Small intestine (tissue), 7 donors: ENCODE measurements at regions not wholly inside any gene's neighbourhood (a gene's known extent, or its start where the extent isn't known, plus 50 kb on each side); places are given as distances from the start of the nearest gene placed in this dataset.

Experiments
- DNase-seq, 2 donors: peaks; one replicate each; pipeline versions ENCODE4 v3.0.0 to v3.0.0-alpha.2; 2013
- FAIRE-seq: peaks from 2 replicates; lab custom pipeline; 2012; peaks lifted over from hg19 to GRCh38; lab: Jason Lieb, UNC
- H3K27ac ChIP-seq, 3 donors: one replicate each; pipeline ENCODE4 v1.5.1; 2013; ENCODE audit warnings: low read length in 2 of 3, mild to moderate bottlenecking in 2 of 3, control low read depth in 1 of 3, inconsistent platforms in 1 of 3, low read depth in 1 of 3, moderate library complexity in 1 of 3
- H3K27me3 ChIP-seq, 3 donors: one replicate each; pipeline ENCODE4 v1.6.1; 2013; ENCODE audit warnings: low read length in 3 of 3, inconsistent platforms in 1 of 3; ENCODE audit not compliant: control insufficient read depth in 3 of 3, insufficient read depth in 3 of 3
- H3K36me3 ChIP-seq, 3 donors: one replicate each; pipeline ENCODE4 v1.6.1; 2013; ENCODE audit warnings: low read length in 3 of 3, inconsistent platforms in 1 of 3, low read depth in 1 of 3, mild to moderate bottlenecking in 1 of 3, moderate library complexity in 1 of 3; ENCODE audit not compliant: control insufficient read depth in 3 of 3, insufficient read depth in 2 of 3
- H3K4me1 ChIP-seq, 3 donors: one replicate each; pipeline ENCODE4 v1.6.1; 2013; ENCODE audit warnings: low read length in 2 of 3, inconsistent platforms in 1 of 3, low read depth in 1 of 3, mild to moderate bottlenecking in 1 of 3, moderate library complexity in 1 of 3; ENCODE audit not compliant: control insufficient read depth in 3 of 3, insufficient read depth in 2 of 3
- H3K4me3 ChIP-seq, 3 donors: one replicate each; pipeline ENCODE4 v1.5.1; 2013; ENCODE audit warnings: low read length in 3 of 3, control low read depth in 1 of 3, inconsistent platforms in 1 of 3, low read depth in 1 of 3, mild to moderate bottlenecking in 1 of 3, moderate library complexity in 1 of 3
- H3K9me3 ChIP-seq, 2 donors: one replicate each; pipeline ENCODE4 v1.6.1; 2013; ENCODE audit warnings: low read depth in 1 of 2, low read length in 1 of 2; ENCODE audit not compliant: control insufficient read depth in 2 of 2, insufficient read depth in 1 of 2
- WGBS, 3 donors: extraction: QIAGEN DNeasy Blood & Tissue Kit; methylation state at CpG; one replicate each; pipeline ENCODE4 v1.1.7; 2013; 5-methylcytosine and 5-hydroxymethylcytosine counted together
- donor health status: healthy with polysubstance abuse.
- donor health status: control.
- donor health status: control.
- donor health status: Bipolar disorder and iron deficiency.
- donor health status: healthy.

DNA sequence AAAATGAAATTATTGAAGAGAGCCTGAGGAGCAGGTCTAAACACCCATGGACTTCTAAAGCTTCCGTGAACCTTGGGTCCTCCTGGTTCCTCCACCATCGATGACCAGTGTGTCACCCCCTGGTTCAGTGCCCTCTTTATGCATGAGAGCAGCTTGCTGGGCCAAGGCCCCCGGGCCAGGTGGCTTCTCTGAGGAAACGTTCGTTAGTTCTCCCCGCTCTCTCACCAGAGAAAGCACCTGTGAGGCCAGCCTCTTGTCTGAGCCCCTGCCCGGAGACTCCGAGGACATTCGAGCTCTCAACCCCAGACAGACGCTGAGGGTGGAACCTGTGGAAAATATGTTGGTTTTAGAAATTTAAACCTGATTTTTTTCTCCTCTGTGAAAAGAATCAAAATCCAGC, 92.4 kb downstream of the GLI2 start:
- WGBS, 3 donors: 85 to 87% (median 87%) methylated on average over 10 of the region's 10 CpGs
- FAIRE-seq (no peak), DNase-seq (no peak)
- Histone ChIP-seq H3K27me3 (no peaks in the 10 kb centered on the region), H3K36me3 (no peaks in the 10 kb centered on the region), H3K4me3 (no peak overlapping the region), H3K4me1 (peaks cover 0 to 5% (median 0%) of the 10 kb centered on the region in 3 donors), H3K9me3 (no peaks in the 10 kb centered on the region), H3K27ac (no peak overlapping the region)

DNA sequence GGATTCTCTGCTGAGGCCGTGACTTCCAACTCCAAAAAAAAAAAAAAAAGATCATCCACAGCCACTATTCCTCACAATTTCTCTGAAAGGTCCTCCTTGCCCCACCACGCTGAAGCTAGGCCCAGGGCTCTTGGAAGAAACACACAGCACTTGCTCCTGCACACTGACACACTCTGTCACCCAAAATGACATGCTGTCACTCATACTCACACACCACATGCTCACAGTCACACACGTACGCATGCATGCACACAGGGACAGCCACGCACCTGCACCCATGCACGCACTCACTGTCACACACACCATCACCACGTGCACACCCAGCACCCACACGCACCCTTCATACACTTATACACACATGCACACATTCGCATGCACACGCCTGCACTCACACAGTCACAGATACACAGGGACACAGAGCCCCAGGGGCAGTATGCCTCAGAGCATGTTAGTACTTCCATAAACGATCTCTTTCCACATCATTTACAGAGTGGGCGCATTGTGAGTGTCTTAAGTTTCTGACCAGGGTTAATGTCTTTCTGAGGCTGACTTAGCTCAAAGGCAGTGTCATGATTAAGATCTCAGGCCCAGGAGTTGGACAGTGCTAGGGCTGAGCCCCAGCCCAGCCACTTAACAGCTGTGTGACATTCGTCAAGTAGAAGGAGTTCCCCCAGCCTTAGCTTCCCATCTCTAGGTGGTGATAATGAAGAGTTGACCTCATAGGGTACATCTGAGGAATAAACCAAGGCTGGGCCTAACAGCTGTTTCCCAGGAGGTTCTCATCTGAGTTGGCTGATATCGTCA, 93.4 kb downstream of the GLI2 start:
- DNase-seq (no peak), FAIRE-seq (no peak)
- Histone ChIP-seq H3K36me3 (no peaks in the 10 kb centered on the region), H3K4me3 (no peak overlapping the region), H3K9me3 (no peaks in the 10 kb centered on the region), H3K4me1 (peaks cover 0 to 5% (median 0%) of the 10 kb centered on the region in 3 donors), H3K27me3 (no peaks in the 10 kb centered on the region), H3K27ac (no peak overlapping the region)
- 87 to 88% (median 87%) methylated on average over 14 of the region's 14 CpGs for WGBS, 3 donors

DNA sequence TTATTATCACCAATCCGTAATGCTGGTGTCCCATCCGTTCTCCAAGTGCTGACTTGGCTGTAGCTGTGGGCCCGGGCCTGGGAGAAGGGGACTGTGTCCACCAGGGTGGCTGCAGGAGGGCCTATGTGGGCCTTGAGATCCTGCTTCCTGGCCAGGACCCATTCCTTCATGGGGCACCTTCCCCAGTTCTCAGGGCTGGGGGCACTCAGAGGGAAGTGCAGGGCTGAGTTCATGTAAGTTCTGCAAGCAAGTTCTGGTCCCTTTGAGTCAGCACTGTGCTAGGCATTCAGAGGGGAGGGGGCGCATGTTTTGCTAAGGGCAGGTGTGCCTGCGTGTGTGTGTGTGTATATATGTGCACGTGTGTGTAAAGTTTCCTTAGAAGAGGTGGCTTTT, 94.0 kb downstream of the GLI2 start:
- 81 to 84% (median 82%) methylated on average over 6 of the region's 6 CpGs for WGBS, 3 donors
- DNase-seq (no peak), FAIRE-seq (no peak)
- H3K27ac ChIP-seq: no peak overlapping the region
- H3K36me3 ChIP-seq: no peaks in the 10 kb centered on the region
- no peak overlapping the region for H3K4me3 ChIP-seq
- H3K4me1 ChIP-seq: peaks cover 0 to 5% (median 0%) of the 10 kb centered on the region in 3 donors
- H3K9me3 ChIP-seq: no peaks in the 10 kb centered on the region
- no peaks in the 10 kb centered on the region for H3K27me3 ChIP-seq

DNA sequence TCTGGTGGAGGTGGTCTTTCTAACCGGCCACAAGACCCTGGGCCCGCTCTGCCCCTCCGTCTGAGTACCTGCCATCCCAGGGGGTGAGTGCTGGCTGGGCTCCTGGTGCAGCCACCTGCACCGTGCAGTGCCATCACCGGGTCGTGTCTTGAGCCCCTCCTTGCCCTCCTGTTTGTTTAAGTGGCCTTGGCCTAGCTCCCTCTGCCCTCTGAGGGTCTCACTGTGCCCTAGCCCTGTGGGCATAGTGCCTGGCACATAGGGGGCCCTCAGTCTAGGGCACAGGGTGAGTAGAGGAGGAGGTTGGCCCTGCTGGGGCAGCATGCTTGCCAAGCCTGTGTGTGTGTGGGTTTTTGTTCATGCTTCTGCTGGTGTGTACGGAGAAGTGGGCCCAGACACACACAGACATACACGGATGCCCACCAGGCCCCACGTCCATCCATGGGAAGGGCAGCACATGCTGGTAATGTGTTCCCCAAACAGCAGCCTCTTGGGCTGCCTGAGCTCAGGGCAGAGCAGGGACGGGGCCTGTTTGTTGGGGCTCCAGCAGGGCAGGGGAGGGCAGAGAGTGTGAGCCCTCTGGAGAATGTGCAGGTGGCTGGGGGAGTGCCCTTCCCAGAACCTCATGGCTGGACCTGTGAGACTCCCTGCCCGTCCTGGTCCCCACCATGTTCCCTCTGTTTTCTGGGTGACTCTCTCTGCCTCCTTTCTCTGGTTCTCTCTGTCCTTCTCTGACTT, 94.6 kb downstream of the GLI2 start:
- no peak for FAIRE-seq
- 74 to 87% (median 78%) methylated on average over 10 to 11 of the region's 11 CpGs for WGBS, 3 donors
- DNase-seq: no peak
- Histone ChIP-seq H3K4me1 (peaks cover 0 to 5% (median 0%) of the 10 kb centered on the region in 3 donors), H3K27me3 (no peaks in the 10 kb centered on the region), H3K4me3 (no peak overlapping the region), H3K27ac (no peak overlapping the region), H3K36me3 (no peaks in the 10 kb centered on the region), H3K9me3 (no peaks in the 10 kb centered on the region)

DNA sequence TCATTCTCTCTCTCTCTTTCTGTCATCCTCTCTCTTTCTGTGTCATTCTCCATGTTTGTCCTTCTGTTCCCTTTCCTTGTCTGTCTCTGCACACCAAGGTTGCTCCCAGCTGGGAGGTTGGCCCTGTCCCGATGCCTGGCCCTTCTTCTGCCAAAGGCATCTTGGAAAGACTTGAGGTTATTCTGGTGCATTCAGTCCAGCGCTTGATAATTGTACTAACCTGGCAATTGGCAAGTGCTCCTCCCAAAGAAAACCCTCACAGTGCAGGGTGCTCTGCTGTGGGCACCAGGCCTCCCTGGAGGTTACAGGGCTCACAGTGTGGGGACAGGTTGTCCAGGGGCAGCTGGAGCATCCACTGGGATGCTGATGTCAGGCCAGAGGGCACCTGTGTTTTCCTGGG, 95.4 kb downstream of the GLI2 start:
- FAIRE-seq (no peak), DNase-seq (no peak)
- 72 to 82% (median 74%) methylated on average over 2 of the region's 2 CpGs for WGBS, 3 donors
- Histone ChIP-seq H3K36me3 (no peaks in the 10 kb centered on the region), H3K9me3 (no peaks in the 10 kb centered on the region), H3K4me3 (no peak overlapping the region), H3K4me1 (peaks cover 0 to 5% (median 0%) of the 10 kb centered on the region in 3 donors), H3K27me3 (no peaks in the 10 kb centered on the region), H3K27ac (no peak overlapping the region)

DNA sequence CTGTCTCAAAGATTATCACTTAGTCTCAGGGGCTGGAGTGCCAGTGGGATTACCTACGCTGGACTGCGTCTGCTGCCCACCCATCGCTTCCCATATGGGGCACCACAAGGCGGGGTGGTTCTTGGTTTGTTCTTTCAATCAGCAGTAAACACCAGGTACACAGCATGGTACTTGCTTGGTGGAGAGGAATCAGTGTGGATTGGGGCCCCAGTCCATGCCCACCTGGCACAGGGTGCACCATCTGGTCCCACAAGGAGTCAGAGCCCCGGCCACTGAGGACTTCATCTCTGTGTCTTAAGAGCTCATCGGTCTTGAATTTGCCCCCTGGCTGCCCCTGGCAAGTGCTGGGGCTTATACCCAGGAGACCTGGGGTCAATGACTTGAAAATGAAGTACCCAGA, 96.2 kb downstream of the GLI2 start:
- H3K4me3 ChIP-seq: no peak overlapping the region
- FAIRE-seq: no peak
- H3K4me1 ChIP-seq: no peaks in the 10 kb centered on the region

DNA sequence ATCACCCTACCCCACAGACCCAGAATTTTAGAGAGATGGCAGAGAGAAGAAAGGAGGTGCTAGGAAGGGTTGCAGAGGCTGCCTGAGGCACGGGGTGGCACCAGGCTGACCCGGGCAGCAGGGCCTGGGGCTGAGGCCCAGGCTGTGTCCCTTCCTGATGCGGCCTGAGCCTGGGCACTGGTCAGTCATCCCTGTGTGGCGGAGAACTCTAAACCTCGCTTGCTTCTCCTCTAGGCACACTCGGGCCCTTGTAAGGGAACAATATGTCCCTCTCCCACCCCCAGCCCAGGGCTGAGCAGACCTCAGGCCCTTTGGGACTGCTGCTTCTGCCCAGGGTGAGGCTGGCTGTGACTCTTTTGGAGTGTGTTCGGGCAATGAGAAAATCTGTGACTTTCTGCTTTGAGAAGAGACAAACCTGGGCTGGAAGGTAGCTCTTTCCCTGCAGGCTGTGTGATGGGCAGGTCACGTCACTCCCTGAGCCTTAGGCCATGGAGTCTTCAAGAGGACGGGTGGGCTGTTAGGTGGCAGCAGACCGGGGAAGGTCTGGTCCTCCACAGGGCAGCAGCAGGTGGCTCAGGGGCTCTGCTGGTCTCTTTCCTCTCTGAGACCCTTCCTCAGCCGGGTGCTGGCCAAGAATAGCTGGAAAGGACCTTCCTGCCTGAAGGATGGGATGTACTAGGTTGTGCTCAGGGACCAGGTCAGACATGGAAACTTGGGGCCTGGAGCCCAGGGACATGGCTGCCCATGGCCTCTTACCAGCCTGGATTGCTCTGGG, 96.8 kb downstream of the GLI2 start:
- no peak for FAIRE-seq
- 83 to 87% (median 85%) methylated on average over 11 of the region's 11 CpGs for WGBS, 3 donors

More for the DNA sequence above, 96.2 kb downstream of the GLI2 start:
- 85 to 93% (median 87%) methylated on average over 6 of the region's 6 CpGs for WGBS, 3 donors
- DNase-seq: no peak
- no peak overlapping the region for H3K27ac ChIP-seq
- H3K36me3 ChIP-seq: no peaks in the 10 kb centered on the region
- no peaks in the 10 kb centered on the region for H3K27me3 ChIP-seq
- H3K9me3 ChIP-seq: no peaks in the 10 kb centered on the region

DNA sequence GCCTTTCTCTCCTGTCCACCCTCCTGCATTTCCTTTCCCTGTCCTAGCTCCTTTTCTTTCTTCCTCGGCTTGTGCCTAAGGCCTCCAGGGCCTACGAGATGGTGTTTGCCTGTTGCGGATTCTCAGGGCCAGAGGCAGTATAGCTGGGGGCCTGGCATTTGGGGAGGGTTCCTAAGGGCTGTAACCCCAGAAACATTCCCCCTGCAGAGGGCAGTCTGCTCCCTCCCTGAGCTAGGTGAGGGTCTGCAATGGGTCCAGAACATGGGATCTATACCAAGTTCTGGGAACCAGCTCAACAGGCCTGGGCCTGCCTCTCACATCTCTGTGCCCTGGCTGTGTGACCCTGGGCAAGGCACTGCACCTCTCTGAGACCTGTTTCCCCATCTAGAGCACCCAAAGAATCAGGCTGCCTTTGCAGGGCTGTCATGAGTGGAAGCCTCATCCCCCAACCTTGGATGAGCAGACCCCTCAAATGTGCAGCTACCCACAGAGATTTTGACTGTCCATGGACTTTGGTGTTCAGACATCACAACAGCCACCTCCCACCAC, 97.5 kb downstream of the GLI2 start:
- 84 to 93% (median 87%) methylated on average over 3 of the region's 3 CpGs for WGBS, 3 donors
- DNase-seq (no peak), FAIRE-seq (no peak)
- H3K27ac ChIP-seq: no peak overlapping the region
- H3K9me3 ChIP-seq: no peaks in the 10 kb centered on the region
- H3K27me3 ChIP-seq: no peaks in the 10 kb centered on the region
- no peaks in the 10 kb centered on the region for H3K4me1 ChIP-seq
- H3K36me3 ChIP-seq: no peaks in the 10 kb centered on the region
- no peak overlapping the region for H3K4me3 ChIP-seq

More for the DNA sequence above, 96.8 kb downstream of the GLI2 start:
- Histone ChIP-seq H3K27me3 (no peaks in the 10 kb centered on the region), H3K9me3 (no peaks in the 10 kb centered on the region), H3K4me3 (no peak overlapping the region), H3K4me1 (no peaks in the 10 kb centered on the region), H3K27ac (no peak overlapping the region), H3K36me3 (no peaks in the 10 kb centered on the region)
- no peak for DNase-seq
